Chondrocyte (in vitro differentiated cells): ENCODE measurements at regions not wholly inside any gene's neighbourhood (a gene's known extent, or its start where the extent isn't known, plus 50 kb on each side); places are given as distances from the start of the nearest gene placed in this dataset.

ENCODE experiments used
- DNase-seq: peaks from one replicate; pipeline ENCODE4 v3.0.0; 2021; ENCODE audit warnings: mixed read lengths, low spot score
- H3K27ac Mint-ChIP-seq: one replicate; pipeline ENCODE4 v1.8.0; 2021; ENCODE audit warnings: mild to moderate bottlenecking, moderate library complexity, mixed read lengths; ENCODE audit not compliant: unreplicated experiment
- H3K27me3 Mint-ChIP-seq: 2 replicates; pipeline ENCODE4 v1.8.0; 2021; ENCODE audit warnings: low read depth, mixed read lengths
- H3K36me3 Mint-ChIP-seq: 2 replicates; pipeline ENCODE4 v1.8.0; 2021; ENCODE audit warnings: low read depth, mixed read lengths
- H3K4me1 Mint-ChIP-seq: 2 replicates; pipeline ENCODE4 v1.8.0; 2021; ENCODE audit warnings: low read depth, mild to moderate bottlenecking, mixed read lengths
- H3K4me3 Mint-ChIP-seq: one replicate; pipeline ENCODE4 v1.8.0; 2021; ENCODE audit warnings: mild to moderate bottlenecking, moderate library complexity, mixed read lengths; ENCODE audit not compliant: unreplicated experiment
- H3K9me3 Mint-ChIP-seq: 2 replicates; pipeline ENCODE4 v1.8.0; 2021; ENCODE audit warnings: low read depth, mixed read lengths
- CTCF ChIP-seq: fragments of 200-600 bp; sonication (generic); IDR thresholded peaks from 2 replicates; pipeline ENCODE4 v1.5.0; 2021; ENCODE audit warnings: antibody characterized with exemption, mild to moderate bottlenecking, moderate library complexity

- DNase-seq, result no peak
Measured at GRCh38 chr2:49255409-49255971, 101.2 kb upstream of the FSHR start.

DNA sequence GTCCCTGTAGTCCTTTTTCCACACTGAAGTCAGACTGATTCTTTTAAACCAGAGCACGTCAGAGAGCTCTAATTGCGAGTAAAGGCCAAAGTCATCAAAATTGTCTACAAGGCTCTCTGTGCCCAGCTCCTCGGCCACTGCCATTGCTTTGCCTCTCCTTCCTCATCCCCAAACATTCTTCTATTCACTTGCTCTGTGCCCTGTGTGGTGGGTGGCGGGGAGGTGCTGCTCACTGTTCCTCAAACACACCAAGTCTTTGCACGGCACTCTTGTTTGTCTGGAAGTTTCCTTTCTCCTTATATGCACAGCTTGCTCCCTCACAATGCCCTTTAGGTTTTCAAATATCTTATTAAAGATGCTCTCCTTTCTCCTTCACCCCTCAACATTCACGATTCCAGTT is 100.1 kb upstream of the FSHR start:
- no peak overlapping the region for H3K27ac Mint-ChIP-seq
- H3K36me3 Mint-ChIP-seq, result no peaks in the 10 kb centered on the region
- peaks cover 16% of the 10 kb centered on the region for H3K27me3 Mint-ChIP-seq
- TF ChIP-seq CTCF, result no peak
- no peak for DNase-seq
- H3K4me3 Mint-ChIP-seq, result no peak overlapping the region
- H3K4me1 Mint-ChIP-seq, result peaks cover 22% of the 10 kb centered on the region
- H3K9me3 Mint-ChIP-seq, result no peaks in the 10 kb centered on the region

More at GRCh38 chr2:49255409-49255971, 101.2 kb upstream of the FSHR start:
- peak; percentile 77 for TF ChIP-seq CTCF
- Mint-ChIP-seq H3K4me1 (peaks cover 15% of the 10 kb centered on the region), H3K27me3 (peaks cover 26% of the 10 kb centered on the region), H3K4me3 (no peak overlapping the region), H3K36me3 (no peaks in the 10 kb centered on the region), H3K27ac (no peak overlapping the region), H3K9me3 (no peaks in the 10 kb centered on the region)

- Mint-ChIP-seq H3K27ac (peak overlapping the region; percentile 49), H3K4me1 (peaks cover 43% of the 10 kb centered on the region), H3K27me3 (peaks cover 5% of the 10 kb centered on the region), H3K4me3 (no peak overlapping the region), H3K36me3 (no peaks in the 10 kb centered on the region), H3K9me3 (peaks cover 7% of the 10 kb centered on the region)
- no peak for DNase-seq
- TF ChIP-seq CTCF, result no peak
Measured at GRCh38 chr2:49251766-49252165, 97.5 kb upstream of the FSHR start.

DNA sequence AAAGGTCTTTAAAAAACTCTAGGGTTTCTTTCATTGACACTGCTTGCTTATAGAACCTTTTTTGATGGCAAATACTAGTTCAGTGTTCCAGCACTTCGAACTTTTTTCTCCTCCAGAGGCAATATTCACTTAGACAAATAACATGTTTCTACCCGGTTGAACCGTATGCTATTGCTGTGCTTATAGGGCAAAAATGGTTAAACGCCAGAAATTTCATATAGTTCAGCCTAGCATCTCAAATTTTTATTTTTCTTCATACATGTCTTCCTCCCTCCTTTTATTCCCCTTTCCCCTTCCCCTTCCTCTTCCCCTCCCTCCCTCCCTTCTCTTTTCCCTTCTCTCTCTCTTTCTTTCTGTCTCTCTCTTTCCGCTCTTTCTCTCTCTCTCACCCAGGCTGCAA is 96.9 kb upstream of the FSHR start:
- TF ChIP-seq CTCF, result no peak
- Mint-ChIP-seq H3K4me1 (peaks cover 43% of the 10 kb centered on the region), H3K36me3 (no peaks in the 10 kb centered on the region), H3K9me3 (peaks cover 9% of the 10 kb centered on the region), H3K4me3 (no peak overlapping the region), H3K27me3 (peaks cover 2% of the 10 kb centered on the region), H3K27ac (peak overlapping the region; percentile 34)
- DNase-seq, result no peak

DNA sequence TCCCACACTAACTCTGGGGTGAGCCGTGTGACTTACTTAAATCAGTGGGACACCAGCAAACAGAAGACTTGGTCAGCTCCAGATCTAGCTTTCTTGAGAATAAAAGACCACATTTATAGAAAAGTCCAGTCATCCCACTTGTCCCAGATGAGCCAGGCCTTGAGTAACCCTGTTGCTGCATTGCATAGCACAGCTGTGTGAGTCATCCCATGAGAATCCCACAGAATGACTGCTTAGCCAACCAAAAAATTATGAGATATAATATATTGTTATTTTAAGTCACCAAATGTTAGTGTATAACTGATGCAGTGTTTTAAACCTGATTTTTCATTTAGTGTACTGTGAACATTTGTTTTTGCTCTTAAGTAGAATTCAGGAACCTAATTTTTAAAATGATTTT is 94.2 kb upstream of the FSHR start:
- Mint-ChIP-seq H3K9me3 (peaks cover 13% of the 10 kb centered on the region), H3K4me1 (peaks cover 43% of the 10 kb centered on the region), H3K4me3 (no peak overlapping the region), H3K36me3 (peaks cover 1% of the 10 kb centered on the region), H3K27me3 (no peaks in the 10 kb centered on the region), H3K27ac (peak overlapping the region; percentile 98)
- TF ChIP-seq CTCF, result no peak
- DNase-seq, result no peak
